ENCODE measurements at regions not wholly inside any gene's neighbourhood (a gene's known extent, or its start where the extent isn't known, plus 50 kb on each side); places are given as distances from the start of the nearest gene placed in this dataset.

GRCh38 chr16:86757704-86758040, 179.3 kb downstream of the FOXL1 start:
- TF ChIP-seq GATA2 (IDR thresholded peaks at IDR 0.05; ENCODE audit: low read depth, low read length) (no peak), GATA3 (IDR thresholded peaks at IDR 0.05; ENCODE audit: low read depth, low read length) (no peak)
